ENCODE measurements at regions not wholly inside any gene's neighbourhood (a gene's known extent, or its start where the extent isn't known, plus 50 kb on each side); places are given as distances from the start of the nearest gene placed in this dataset.

DNA sequence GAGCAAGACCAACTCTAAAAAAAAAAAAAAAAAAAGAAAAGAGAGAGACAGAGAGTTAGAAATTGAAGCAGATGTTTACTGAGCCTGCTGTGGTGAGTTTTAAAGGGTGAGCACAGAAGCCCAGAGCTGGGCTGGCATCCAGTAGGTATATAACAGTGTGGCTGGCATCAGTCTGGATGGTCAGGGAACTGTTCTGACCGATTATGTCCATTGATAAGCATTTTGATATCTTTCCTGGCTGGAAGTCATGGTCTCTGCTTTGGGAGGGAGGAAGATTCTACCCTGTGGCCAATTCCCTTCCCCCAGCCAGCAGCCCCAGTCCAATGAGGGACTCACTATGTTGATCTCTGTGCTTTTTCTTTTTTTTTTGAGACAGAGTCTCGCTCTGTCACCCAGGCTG, 65.2 kb upstream of the PODXL start:
- TF ChIP-seq, protein P1, sequence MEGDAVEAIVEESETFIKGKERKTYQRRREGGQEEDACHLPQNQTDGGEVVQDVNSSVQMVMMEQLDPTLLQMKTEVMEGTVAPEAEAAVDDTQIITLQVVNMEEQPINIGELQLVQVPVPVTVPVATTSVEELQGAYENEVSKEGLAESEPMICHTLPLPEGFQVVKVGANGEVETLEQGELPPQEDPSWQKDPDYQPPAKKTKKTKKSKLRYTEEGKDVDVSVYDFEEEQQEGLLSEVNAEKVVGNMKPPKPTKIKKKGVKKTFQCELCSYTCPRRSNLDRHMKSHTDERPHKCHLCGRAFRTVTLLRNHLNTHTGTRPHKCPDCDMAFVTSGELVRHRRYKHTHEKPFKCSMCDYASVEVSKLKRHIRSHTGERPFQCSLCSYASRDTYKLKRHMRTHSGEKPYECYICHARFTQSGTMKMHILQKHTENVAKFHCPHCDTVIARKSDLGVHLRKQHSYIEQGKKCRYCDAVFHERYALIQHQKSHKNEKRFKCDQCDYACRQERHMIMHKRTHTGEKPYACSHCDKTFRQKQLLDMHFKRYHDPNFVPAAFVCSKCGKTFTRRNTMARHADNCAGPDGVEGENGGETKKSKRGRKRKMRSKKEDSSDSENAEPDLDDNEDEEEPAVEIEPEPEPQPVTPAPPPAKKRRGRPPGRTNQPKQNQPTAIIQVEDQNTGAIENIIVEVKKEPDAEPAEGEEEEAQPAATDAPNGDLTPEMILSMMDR (IDR thresholded peaks at IDR 0.05): no peak
- TF ChIP-seq POLR2A (IDR thresholded peaks at IDR 0.05): no peak
